C4-2B (cell line): ENCODE measurements at regions not wholly inside any gene's neighbourhood (a gene's known extent, or its start where the extent isn't known, plus 50 kb on each side); places are given as distances from the start of the nearest gene placed in this dataset.

Experiments
- H3K27ac ChIP-seq: fragments of 450-650 bp; 2 replicates; pipeline ENCODE4 v1.5.1; 2017
- ZFX ChIP-seq: fragments of 450-650 bp; IDR thresholded peaks from 2 replicates; pipeline ENCODE4 v1.6.1; 2017
- TF ChIP-seq, protein P1 (sequence below): fragments of 450-650 bp; conservative IDR thresholded peaks from 2 replicates; pipeline ENCODE4 v1.5.1; 2017; ENCODE audit warnings: mild to moderate bottlenecking

DNA sequence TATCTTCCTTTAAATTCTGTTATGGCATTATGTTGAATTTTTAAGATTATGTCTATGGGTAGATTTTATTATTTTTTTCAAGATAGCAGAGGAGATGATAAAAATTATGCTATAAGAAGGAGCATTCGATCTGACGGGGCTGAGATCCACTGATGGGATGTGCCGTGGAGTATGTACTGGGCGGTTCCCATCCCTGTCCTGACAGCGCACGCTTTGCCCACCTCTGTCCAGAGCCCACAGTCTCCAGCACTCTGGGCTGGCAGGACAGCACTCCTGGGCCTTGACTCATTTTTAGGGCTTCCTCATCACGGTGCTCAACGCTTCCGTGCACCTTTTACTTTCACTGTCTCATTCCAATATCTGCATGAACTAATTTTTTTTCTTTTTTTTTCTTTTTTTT, 235.5 kb downstream of the TEX29 start:
- TF ChIP-seq, protein P1, sequence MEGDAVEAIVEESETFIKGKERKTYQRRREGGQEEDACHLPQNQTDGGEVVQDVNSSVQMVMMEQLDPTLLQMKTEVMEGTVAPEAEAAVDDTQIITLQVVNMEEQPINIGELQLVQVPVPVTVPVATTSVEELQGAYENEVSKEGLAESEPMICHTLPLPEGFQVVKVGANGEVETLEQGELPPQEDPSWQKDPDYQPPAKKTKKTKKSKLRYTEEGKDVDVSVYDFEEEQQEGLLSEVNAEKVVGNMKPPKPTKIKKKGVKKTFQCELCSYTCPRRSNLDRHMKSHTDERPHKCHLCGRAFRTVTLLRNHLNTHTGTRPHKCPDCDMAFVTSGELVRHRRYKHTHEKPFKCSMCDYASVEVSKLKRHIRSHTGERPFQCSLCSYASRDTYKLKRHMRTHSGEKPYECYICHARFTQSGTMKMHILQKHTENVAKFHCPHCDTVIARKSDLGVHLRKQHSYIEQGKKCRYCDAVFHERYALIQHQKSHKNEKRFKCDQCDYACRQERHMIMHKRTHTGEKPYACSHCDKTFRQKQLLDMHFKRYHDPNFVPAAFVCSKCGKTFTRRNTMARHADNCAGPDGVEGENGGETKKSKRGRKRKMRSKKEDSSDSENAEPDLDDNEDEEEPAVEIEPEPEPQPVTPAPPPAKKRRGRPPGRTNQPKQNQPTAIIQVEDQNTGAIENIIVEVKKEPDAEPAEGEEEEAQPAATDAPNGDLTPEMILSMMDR: no peak
- no peak for TF ChIP-seq ZFX
- no peak overlapping the region for H3K27ac ChIP-seq

DNA sequence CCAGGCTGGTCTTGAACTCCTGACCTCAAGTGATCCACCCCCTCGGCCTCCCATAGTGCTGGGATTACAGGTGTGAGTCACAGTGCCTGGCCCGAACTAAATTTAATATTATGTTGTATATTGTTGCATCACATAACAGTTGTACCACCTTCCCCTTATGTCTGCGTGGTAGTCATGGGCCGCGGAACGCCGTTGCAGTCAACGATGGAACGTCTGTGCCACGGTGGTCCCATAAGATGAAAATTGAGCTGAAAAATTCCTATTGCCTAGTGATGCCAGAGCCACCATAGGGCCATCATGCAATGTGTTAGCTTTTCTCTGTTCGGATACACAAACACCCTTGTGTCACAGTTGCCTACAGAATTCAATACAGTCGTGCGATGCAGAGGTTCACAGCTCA, 236.1 kb downstream of the TEX29 start:
- H3K27ac ChIP-seq: no peak overlapping the region
- TF ChIP-seq, protein P1: no peak
- TF ChIP-seq ZFX: no peak

DNA sequence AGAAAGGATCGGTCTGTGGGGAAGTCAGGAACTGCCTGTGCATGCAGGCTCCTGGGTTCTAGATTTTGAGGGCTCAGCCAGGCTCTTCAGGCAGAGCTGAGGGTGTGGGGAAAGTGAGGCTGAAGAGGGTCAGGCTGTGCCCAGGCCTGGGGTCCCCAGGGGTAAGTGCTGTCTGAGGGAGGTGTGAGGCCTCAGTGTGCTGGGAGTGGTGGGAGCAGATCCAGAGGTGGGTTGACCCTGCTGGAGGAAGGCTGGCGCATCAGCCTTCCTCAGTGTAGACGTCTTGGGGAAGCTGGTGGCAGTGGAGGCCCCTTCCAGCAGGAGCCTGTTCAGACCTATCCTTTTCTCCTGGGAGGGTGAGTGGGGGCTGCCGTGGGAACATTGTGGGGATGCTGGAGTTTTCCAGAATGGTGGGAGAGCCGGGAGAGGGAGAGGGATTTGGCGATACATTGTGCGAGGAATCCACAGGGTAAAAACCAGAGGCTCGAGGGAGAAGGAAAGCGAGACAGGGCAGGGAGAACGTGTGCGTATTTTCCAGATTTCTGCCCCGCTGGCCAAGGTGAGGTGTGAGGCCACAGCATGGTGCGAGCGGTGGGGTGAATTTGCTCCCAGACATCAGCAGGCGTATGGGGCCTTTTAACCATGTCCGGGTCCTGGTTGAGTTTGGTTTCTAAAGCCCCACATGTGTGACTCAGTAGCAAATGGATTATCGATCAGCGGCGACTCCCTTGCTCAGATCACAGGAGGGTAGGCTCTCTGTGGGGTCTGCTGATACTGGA, 237.7 kb downstream of the TEX29 start:
- H3K27ac ChIP-seq: no peak overlapping the region
- TF ChIP-seq ZFX: no peak
- TF ChIP-seq, protein P1: no peak

DNA sequence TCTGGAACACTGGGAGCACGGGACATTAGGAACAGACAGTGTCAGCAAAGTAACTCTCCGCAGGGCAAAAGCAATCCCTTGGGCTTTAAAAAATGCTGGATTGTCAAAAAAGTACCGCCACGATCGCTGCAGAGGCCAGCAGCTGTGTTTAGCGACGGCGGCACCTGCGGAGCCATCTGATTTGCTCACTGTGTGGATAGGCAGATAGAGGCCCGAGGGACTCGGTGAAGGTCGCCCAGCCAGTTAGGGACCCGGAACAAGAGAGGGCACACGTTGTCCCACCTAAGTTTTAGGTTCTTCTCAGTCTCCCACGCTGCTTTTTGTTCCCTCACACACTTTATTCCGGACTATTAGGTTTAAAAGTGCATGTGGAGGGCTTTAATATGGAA, 238.3 kb downstream of the TEX29 start:
- H3K27ac ChIP-seq: no peak overlapping the region
- TF ChIP-seq, protein P1: no peak

DNA sequence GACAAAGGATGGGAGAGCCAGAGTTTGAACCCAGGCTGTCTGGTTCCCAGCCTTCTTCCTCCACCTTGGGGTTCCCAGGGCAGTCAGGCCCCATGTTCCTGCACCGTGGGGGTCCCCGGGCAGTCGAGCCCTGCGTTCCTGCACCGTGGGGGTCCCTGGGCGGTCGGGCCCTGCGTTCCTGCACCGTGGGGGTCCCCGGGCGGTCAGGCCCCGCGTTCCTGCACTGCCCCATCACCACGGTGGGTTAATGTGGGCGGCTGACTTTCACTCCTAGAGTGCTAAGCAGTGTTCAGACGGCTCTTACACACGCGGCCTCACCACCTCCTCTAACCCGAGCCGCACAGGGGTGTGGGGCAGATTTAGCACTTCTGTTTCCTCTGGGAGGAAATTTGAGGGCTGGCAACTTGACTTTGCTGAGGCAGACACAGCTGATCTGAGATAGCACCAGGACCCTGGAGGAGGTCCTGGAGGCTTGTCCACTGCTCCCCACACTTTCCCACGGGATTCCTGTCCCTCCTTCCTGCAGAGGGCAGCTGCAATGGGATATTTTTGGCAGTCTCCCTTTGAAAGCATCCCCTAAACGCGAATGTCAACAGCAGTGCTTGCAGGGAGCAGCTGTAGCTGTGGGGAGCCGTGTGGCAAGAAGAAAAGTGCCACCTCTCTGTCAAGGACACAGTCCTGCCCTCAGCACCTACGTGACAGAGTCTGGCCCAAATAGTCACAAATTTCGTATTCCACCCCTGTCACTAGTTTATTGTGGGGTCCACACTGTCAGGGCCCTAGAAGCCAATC, 239.4 kb downstream of the TEX29 start:
- TF ChIP-seq, protein P1: no peak
- no peak for TF ChIP-seq ZFX
- no peak overlapping the region for H3K27ac ChIP-seq

DNA sequence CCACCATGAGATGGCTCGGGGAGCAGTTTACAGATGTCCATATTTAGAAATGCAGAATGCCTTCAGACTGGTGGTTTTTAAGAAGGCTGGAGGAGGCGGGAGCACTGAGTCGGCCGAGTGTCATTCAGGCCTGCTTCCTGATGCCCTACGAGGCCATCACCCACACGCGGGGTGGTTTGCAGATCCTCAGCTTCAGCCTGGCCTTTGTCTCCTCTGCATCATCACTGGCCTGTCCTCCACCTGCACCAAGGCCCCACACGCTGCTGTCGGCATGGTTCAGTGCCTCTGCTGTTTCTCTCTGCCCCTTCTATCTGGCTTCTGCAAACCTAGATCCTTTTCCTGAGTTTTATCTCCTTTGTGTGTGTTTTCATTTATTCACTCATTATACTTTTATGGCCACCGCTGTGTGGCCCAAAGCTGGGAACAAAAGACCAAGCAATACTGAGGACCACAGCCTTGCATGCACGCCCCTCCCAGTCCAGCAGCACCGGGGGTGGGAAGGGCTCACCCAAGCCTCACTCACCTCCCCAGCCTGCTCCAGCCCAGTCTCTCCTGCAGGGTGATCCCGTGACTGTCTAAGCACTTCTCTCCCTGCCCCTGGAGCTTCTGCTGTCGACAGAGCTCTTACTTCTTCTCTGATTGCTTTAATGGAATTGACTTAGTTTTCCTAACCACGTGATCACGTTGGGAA, 240.8 kb downstream of the TEX29 start:
- H3K27ac ChIP-seq: no peak overlapping the region
- TF ChIP-seq, protein P1: no peak
- TF ChIP-seq ZFX: no peak

DNA sequence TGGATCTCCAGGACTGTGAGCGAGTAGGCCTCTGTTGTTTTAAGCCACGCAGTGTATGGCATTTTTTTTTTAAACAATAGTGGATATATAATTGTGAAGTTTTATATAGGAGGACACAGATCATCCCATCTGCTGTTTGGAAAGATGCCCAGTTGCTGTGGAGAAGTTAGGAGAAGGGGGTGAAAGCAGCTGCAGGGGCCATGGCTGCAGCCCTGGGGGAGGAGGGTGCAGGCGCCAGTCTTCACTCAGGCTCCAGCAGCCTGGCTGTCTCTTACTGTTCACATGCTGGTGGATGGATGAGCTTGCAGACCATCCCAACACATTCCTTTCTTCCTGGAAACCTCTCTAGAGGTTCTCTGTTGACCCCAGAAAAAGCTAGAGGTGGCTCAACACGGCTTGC, 242.3 kb downstream of the TEX29 start:
- H3K27ac ChIP-seq: no peak overlapping the region
- TF ChIP-seq, protein P1: no peak
- no peak for TF ChIP-seq ZFX
